NAMALWA (cell line): ENCODE measurements at regions not wholly inside any gene's neighbourhood (a gene's known extent, or its start where the extent isn't known, plus 50 kb on each side); places are given as distances from the start of the nearest gene placed in this dataset.
A peak's percentile ranks its signal among the peaks of the same experiment; 100 is the strongest.
"Not testable (repeated sequence)": the region's sequence is repeated elsewhere in the genome, so short reads cannot be mapped to it uniquely, and the experiment has no call there.

Experiments
- DNase-seq: peaks from one replicate; pipeline ENCODE4 v3.0.0-alpha.2; 2015; ENCODE audit warnings: low spot score

GRCh38 chr11:98155696-98156095 is 865.1 kb upstream of the CNTN5 start:
- no peak for DNase-seq

GRCh38 chr11:98177925-98178324 is 842.8 kb upstream of the CNTN5 start:
- no peak for DNase-seq

GRCh38 chr11:98180511-98180910 is 840.2 kb upstream of the CNTN5 start:
- DNase-seq, result no peak

- DNase-seq, result no peak
These were observed 839.8 kb upstream of the CNTN5 start for GRCh38 chr11:98180921-98181320.

GRCh38 chr11:98183034-98183433 is 837.7 kb upstream of the CNTN5 start:
- DNase-seq, result no peak

GRCh38 chr11:98185245-98185644 is 835.5 kb upstream of the CNTN5 start:
- no peak for DNase-seq

- no peak for DNase-seq
These were observed 826.1 kb upstream of the CNTN5 start for GRCh38 chr11:98194611-98195010.

- DNase-seq, result no peak
These were observed 825.4 kb upstream of the CNTN5 start for GRCh38 chr11:98195300-98195699.

- DNase-seq, result no peak
These were observed 813.7 kb upstream of the CNTN5 start for GRCh38 chr11:98207086-98207485.

GRCh38 chr11:98227278-98227677 is 793.5 kb upstream of the CNTN5 start:
- DNase-seq, result no peak

GRCh38 chr11:98230678-98231077 is 790.1 kb upstream of the CNTN5 start:
- DNase-seq, result no peak

- no peak for DNase-seq
These were observed 786.1 kb upstream of the CNTN5 start for GRCh38 chr11:98234698-98235097.

GRCh38 chr11:98243897-98244296 is 776.9 kb upstream of the CNTN5 start:
- DNase-seq, result peak; percentile 27

- peak; percentile 11 for DNase-seq
These were observed 759.8 kb upstream of the CNTN5 start for GRCh38 chr11:98260983-98261382.

- no peak for DNase-seq
These were observed 743.4 kb upstream of the CNTN5 start for GRCh38 chr11:98277251-98277912.

- DNase-seq, result no peak
These were observed 731.0 kb upstream of the CNTN5 start for GRCh38 chr11:98289617-98290263.

- no peak for DNase-seq
These were observed 724.5 kb upstream of the CNTN5 start for GRCh38 chr11:98296091-98296880.

GRCh38 chr11:98300719-98301118 is 720.0 kb upstream of the CNTN5 start:
- DNase-seq, result no peak

GRCh38 chr11:98307827-98308491 is 712.8 kb upstream of the CNTN5 start:
- no peak for DNase-seq

- not testable (repeated sequence) for DNase-seq
These were observed 690.4 kb upstream of the CNTN5 start for GRCh38 chr11:98330306-98330705.

GRCh38 chr11:98358551-98358950 is 662.2 kb upstream of the CNTN5 start:
- no peak for DNase-seq

- DNase-seq, result no peak
These were observed 655.6 kb upstream of the CNTN5 start for GRCh38 chr11:98365190-98365589.

GRCh38 chr11:98365941-98366340 is 654.8 kb upstream of the CNTN5 start:
- DNase-seq, result no peak
